HepG2 (cell line): ENCODE measurements at regions not wholly inside any gene's neighbourhood (a gene's known extent, or its start where the extent isn't known, plus 50 kb on each side); places are given as distances from the start of the nearest gene placed in this dataset.

ENCODE experiments used
- ATAC-seq: fragments of 200-7000 bp; cut with Tn5 transposase; 3 replicates; pipeline ENCODE4 v1.9.1; 2020; ENCODE audit warnings: mild to moderate bottlenecking, moderate library complexity
- BruUV-seq: library from RNA; stranded (reverse); fragments of 400-500 nt; replicated peaks from 2 replicates; lab custom pipeline; 2021; lab: Mats Ljungman, UMichigan
- CTCF ChIA-PET: fragments of 300-600 bp; formaldehyde crosslinking; extraction: SDS; loops from one replicate; lab custom pipeline; 2021; ENCODE audit warnings: low total read pairs, inconsistent platforms, low intra/inter-chr PET ratio; lab: Yijun Ruan, JAX
- POLR2A ChIA-PET: fragments of 350-600 bp; sonication (Branson Sonifier 250); formaldehyde crosslinking; loops from one replicate; lab custom pipeline; 2020; ENCODE audit warnings: antibody characterized with exemption, inconsistent platforms; lab: Yijun Ruan, JAX
- DNase-seq: peaks from one replicate; pipeline ENCODE4 v3.0.0-alpha.2; 2015; ENCODE audit warnings: low spot score
- FAIRE-seq: peaks from 3 replicates; lab custom pipeline; 2011; peaks lifted over from hg19 to GRCh38; lab: Jason Lieb, UNC
- H2AFZ ChIP-seq: one replicate; pipeline ENCODE4 v1.6.1; 2011; ENCODE audit warnings: low read length, inconsistent platforms
- H3K27ac ChIP-seq: fragments of 300-600 bp; 3 replicates; pipeline ENCODE4 v1.8.0; 2011; ENCODE audit warnings: mixed run types, mild to moderate bottlenecking, mixed read lengths, low read length, inconsistent platforms; ENCODE audit not compliant: insufficient read depth; ENCODE audit errors: extremely low read length
- H3K27me3 ChIP-seq, 2 experiments: fragments of 200-600 bp in 1 of 2; 2 replicates in 1 of 2; 3 replicates in 1 of 2; pipeline versions ENCODE4 v1.6.0 to v1.8.0; 2011; ENCODE audit warnings: low read length in 2 of 2, mild to moderate bottlenecking in 2 of 2, moderate library complexity in 2 of 2, inconsistent platforms in 1 of 2; ENCODE audit not compliant: insufficient read depth in 2 of 2, control insufficient read depth in 1 of 2
- H3K36me3 ChIP-seq, 2 experiments: fragments of 200-600 bp in 1 of 2; replicated peaks in 1 of 2; 2 replicates in 1 of 2; 3 replicates in 1 of 2; pipeline versions ENCODE4 v1.5.1 to v1.8.0; 2011; ENCODE audit warnings: low read length in 2 of 2, inconsistent platforms in 1 of 2; ENCODE audit not compliant: insufficient read depth in 2 of 2, control insufficient read depth in 1 of 2
- H3K4me1 ChIP-seq: 2 replicates; pipeline ENCODE4 v1.5.1; 2012; ENCODE audit warnings: low read length, inconsistent platforms; ENCODE audit not compliant: insufficient read depth
- H3K4me2 ChIP-seq: 2 replicates; pipeline ENCODE4 v1.6.0; 2011; ENCODE audit warnings: low read depth, low read length, inconsistent platforms
- H3K4me3 ChIP-seq, 3 experiments: fragments of 200-600 bp in 1 of 3; sonication (generic), shearing (Covaris generic) in 1 of 3; replicated peaks in 1 of 3; 2 replicates each; pipeline ENCODE4 v1.5.1; 2011 to 2016; ENCODE audit warnings: low read length in 3 of 3, inconsistent platforms in 2 of 3, low read depth in 2 of 3, mild to moderate bottlenecking in 2 of 3, control low read depth in 1 of 3, mixed read lengths in 1 of 3; ENCODE audit not compliant: insufficient read depth in 1 of 3
- H3K79me2 ChIP-seq: one replicate; pipeline ENCODE4 v1.6.1; 2011; ENCODE audit warnings: low read length, inconsistent platforms; ENCODE audit not compliant: insufficient read depth
- H3K9ac ChIP-seq: 2 replicates; pipeline ENCODE4 v1.6.0; 2011; ENCODE audit warnings: mild to moderate bottlenecking, low read depth, low read length, inconsistent platforms; ENCODE audit not compliant: insufficient read depth
- H3K9me3 ChIP-seq: 2 replicates; pipeline ENCODE4 v1.5.1; 2012; ENCODE audit warnings: mild to moderate bottlenecking, low read length
- H4K20me1 ChIP-seq: 2 replicates; pipeline ENCODE4 v1.6.0; 2011; ENCODE audit warnings: inconsistent platforms, mild to moderate bottlenecking, low read length, moderate library complexity; ENCODE audit not compliant: insufficient read depth
- CCAR2 ChIP-seq: fragments of 200-400 bp; formaldehyde crosslinking; optimal IDR thresholded peaks from 2 replicates; pipeline ENCODE3; 2018; ENCODE audit warnings: low read depth, mild to moderate bottlenecking, low read length, moderate library complexity
- GATA4 ChIP-seq: sonication (generic); IDR thresholded peaks from 2 replicates; pipeline ENCODE4 v1.6.1; 2016; ENCODE audit warnings: antibody characterized with exemption, low read depth, borderline replicate concordance
- HOXA9 ChIP-seq: sonication (generic); formaldehyde crosslinking; IDR thresholded peaks from 2 replicates; pipeline ENCODE4 v1.8.1; 2022; ENCODE audit warnings: missing genetic modification reagents, mild to moderate bottlenecking, moderate library complexity, borderline replicate concordance
- PHF5A ChIP-seq: IDR thresholded peaks from one replicate; pipeline ENCODE4 v1.6.1; 2018; ENCODE audit warnings: low read depth, missing genetic modification reagents; ENCODE audit not compliant: unreplicated experiment
- TGIF2 ChIP-seq: IDR thresholded peaks from 2 replicates; pipeline ENCODE4 v1.6.1; 2016; ENCODE audit warnings: control low read depth, missing compliant biosample characterization
- TRIM22 ChIP-seq: fragments of 450-650 bp; IDR thresholded peaks from 2 replicates; pipeline ENCODE4 v1.6.1; 2017
- ZBED4 ChIP-seq: sonication (generic); formaldehyde crosslinking; IDR thresholded peaks from 2 replicates; pipeline ENCODE4 v1.4.0; 2020; ENCODE audit warnings: missing genetic modification reagents, borderline replicate concordance
- ZBTB8A ChIP-seq: sonication (generic); formaldehyde crosslinking; IDR thresholded peaks from 2 replicates; pipeline ENCODE4 v1.4.0; 2020; ENCODE audit warnings: mild to moderate bottlenecking, low read depth, missing genetic modification reagents, borderline replicate concordance
- ZKSCAN1 ChIP-seq: fragments of 150-350 bp; IDR thresholded peaks from 2 replicates; pipeline ENCODE4 v1.6.1; 2014; ENCODE audit warnings: low read length
- ZNF230 ChIP-seq: sonication (generic); formaldehyde crosslinking; IDR thresholded peaks from 2 replicates; pipeline ENCODE4 v1.4.0; 2020; ENCODE audit warnings: mild to moderate bottlenecking, missing genetic modification reagents
- ZNF232 ChIP-seq: sonication (generic); formaldehyde crosslinking; IDR thresholded peaks from 2 replicates; pipeline ENCODE4 v1.4.0; 2020; ENCODE audit warnings: missing genetic modification reagents, borderline replicate concordance
- ZNF253 ChIP-seq: sonication (generic); formaldehyde crosslinking; IDR thresholded peaks from 2 replicates; pipeline ENCODE4 v1.8.0; 2022; ENCODE audit warnings: mild to moderate bottlenecking, missing genetic modification reagents, borderline replicate concordance
- ZNF563 ChIP-seq: sonication (generic); formaldehyde crosslinking; IDR thresholded peaks from 2 replicates; pipeline ENCODE4 v1.8.0; 2022; ENCODE audit warnings: mild to moderate bottlenecking, moderate library complexity, missing genetic modification reagents
- whole genome bisulfite sequencing: methylation state at CpG from one replicate; pipeline ENCODE4 v1.1.6; 2017; ENCODE audit warnings: low lambda C conversion rate; 5-methylcytosine and 5-hydroxymethylcytosine counted together
- in situ Hi-C: cut with HindIII; loops from 2 replicates; pipeline ENCODE4 v1.10.0; 2017; ENCODE audit warnings: low pct_unique_long_range_greater_than_20kb; ENCODE audit not compliant: extremely low pct_ligation_motif_present
- intact Hi-C: fragments of 100-400 bp; cut with micrococcal nuclease; formaldehyde crosslinking; loops from one replicate; pipeline ENCODE4 v1.10.0; 2022; ENCODE audit not compliant: unreplicated experiment
- TF ChIP-seq, protein P1 (sequence below): IDR thresholded peaks from 2 replicates; pipeline ENCODE4 v1.6.1; 2016; ENCODE audit warnings: missing genetic modification reagents, missing compliant biosample characterization

- TF ChIP-seq ZNF563 (CRISPR knock-in tag), result no peak
- TF ChIP-seq ZNF230 (CRISPR knock-in tag), result no peak
Measured at GRCh38 chr10:113226831-113227445, 276.9 kb downstream of the TCF7L2 start (continued).

- no peak for ATAC-seq
- CTCF ChIA-PET, result no interaction called here
- Histone ChIP-seq H3K9ac (no peak overlapping the region), H3K27me3 (peaks cover 0 to 31% of the 10 kb centered on the region in 2 experiments; a peak in 3 of 5 replicates), H3K36me3 (no peaks in the 10 kb centered on the region), H3K4me2 (no peak overlapping the region), H4K20me1 (no peaks in the 10 kb centered on the region), H3K4me1 (no peaks in the 10 kb centered on the region), H3K4me3 (no peak overlapping the region), H3K9me3 (no peaks in the 10 kb centered on the region), H3K79me2 (no peaks in the 10 kb centered on the region), H3K27ac (no peak overlapping the region), H2AFZ (no peak overlapping the region)
- intact Hi-C loops, result no loop called here
- POLR2A ChIA-PET, result no interaction called here
- BruUV-seq, result no TSS peak
- no peak for DNase-seq
- TF ChIP-seq, protein P1, sequence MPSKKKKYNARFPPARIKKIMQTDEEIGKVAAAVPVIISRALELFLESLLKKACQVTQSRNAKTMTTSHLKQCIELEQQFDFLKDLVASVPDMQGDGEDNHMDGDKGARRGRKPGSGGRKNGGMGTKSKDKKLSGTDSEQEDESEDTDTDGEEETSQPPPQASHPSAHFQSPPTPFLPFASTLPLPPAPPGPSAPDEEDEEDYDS, result no peak
- TF ChIP-seq ZNF232 (CRISPR knock-in tag), result no peak
- TF ChIP-seq GATA4, result no peak
- TF ChIP-seq HOXA9 (CRISPR knock-in tag), result no peak
- TF ChIP-seq TRIM22, result no peak
- no peak for TF ChIP-seq ZBTB8A (CRISPR knock-in tag)
- no peak for TF ChIP-seq ZBED4 (CRISPR knock-in tag)
- no peak for TF ChIP-seq ZKSCAN1
- TF ChIP-seq PHF5A (CRISPR knock-in tag), result no peak
- TF ChIP-seq ZNF253 (CRISPR knock-in tag), result no peak
- no peak for TF ChIP-seq TGIF2 (CRISPR knock-in tag)
- TF ChIP-seq CCAR2, result no peak
- WGBS, result 54% methylated on average over 7 of the region's 7 CpGs
- in situ Hi-C loops, result no loop called here
- FAIRE-seq, result no peak
Measured at GRCh38 chr10:113228530-113228929, 278.5 kb downstream of the TCF7L2 start.
